ENCODE measurements at regions not wholly inside any gene's neighbourhood (a gene's known extent, or its start where the extent isn't known, plus 50 kb on each side); places are given as distances from the start of the nearest gene placed in this dataset.

GRCh38 chr10:83310688-83311087 is 828.6 kb upstream of the GHITM start:
- no peaks in the 10 kb centered on the region for H3K27me3 ChIP-seq (ENCODE audit: insufficient read depth, poor library complexity, severe bottlenecking)
- TF ChIP-seq, protein P1, sequence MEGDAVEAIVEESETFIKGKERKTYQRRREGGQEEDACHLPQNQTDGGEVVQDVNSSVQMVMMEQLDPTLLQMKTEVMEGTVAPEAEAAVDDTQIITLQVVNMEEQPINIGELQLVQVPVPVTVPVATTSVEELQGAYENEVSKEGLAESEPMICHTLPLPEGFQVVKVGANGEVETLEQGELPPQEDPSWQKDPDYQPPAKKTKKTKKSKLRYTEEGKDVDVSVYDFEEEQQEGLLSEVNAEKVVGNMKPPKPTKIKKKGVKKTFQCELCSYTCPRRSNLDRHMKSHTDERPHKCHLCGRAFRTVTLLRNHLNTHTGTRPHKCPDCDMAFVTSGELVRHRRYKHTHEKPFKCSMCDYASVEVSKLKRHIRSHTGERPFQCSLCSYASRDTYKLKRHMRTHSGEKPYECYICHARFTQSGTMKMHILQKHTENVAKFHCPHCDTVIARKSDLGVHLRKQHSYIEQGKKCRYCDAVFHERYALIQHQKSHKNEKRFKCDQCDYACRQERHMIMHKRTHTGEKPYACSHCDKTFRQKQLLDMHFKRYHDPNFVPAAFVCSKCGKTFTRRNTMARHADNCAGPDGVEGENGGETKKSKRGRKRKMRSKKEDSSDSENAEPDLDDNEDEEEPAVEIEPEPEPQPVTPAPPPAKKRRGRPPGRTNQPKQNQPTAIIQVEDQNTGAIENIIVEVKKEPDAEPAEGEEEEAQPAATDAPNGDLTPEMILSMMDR (IDR thresholded peaks at IDR 0.05; ENCODE audit: poor library complexity, severe bottlenecking) = no peak
- no peaks in the 10 kb centered on the region for H3K4me1 ChIP-seq (ENCODE audit: insufficient read depth, poor library complexity, severe bottlenecking)
- no peaks in the 10 kb centered on the region for H3K9me3 ChIP-seq (ENCODE audit: severe bottlenecking)
- no peak for DNase-seq (ENCODE audit: low spot score)
- H3K36me3 ChIP-seq (ENCODE audit: low read depth) = no peaks in the 10 kb centered on the region
- H3K27ac ChIP-seq (ENCODE audit: poor library complexity, severe bottlenecking) = no peak overlapping the region
- no peak for ATAC-seq (ENCODE audit: low read depth)
- H3K4me3 ChIP-seq (ENCODE audit: severe bottlenecking) = no peak overlapping the region

DNA sequence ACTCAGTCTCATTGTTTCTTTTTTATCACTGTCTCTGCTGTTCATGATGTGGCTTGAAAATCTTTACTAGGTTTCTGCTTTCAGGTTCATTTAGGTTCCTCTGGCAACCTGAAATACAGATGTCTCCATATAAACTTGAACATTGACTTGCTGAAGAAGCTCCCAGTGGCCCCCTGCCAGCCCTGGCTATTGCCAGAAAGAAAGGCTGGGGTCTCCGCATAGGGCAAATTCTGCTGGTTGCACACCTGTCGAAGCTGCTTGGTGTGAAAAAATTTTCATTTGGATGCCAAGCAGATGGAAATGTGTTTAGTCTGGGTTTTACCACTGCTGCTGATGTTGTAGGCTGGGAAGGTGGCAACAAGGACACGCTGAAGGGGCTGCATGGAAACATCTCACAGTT is 826.7 kb upstream of the GHITM start:
- DNase-seq (ENCODE audit: low spot score) = no peak
- no peaks in the 10 kb centered on the region for H3K4me1 ChIP-seq (ENCODE audit: insufficient read depth, poor library complexity, severe bottlenecking)
- H3K36me3 ChIP-seq (ENCODE audit: low read depth) = no peaks in the 10 kb centered on the region
- H3K27me3 ChIP-seq (ENCODE audit: insufficient read depth, poor library complexity, severe bottlenecking) = no peaks in the 10 kb centered on the region
- no peak overlapping the region for H3K27ac ChIP-seq (ENCODE audit: poor library complexity, severe bottlenecking)
- no peaks in the 10 kb centered on the region for H3K9me3 ChIP-seq (ENCODE audit: severe bottlenecking)
- TF ChIP-seq, protein P1 (IDR thresholded peaks at IDR 0.05; ENCODE audit: poor library complexity, severe bottlenecking) = no peak
- no peak for ATAC-seq (ENCODE audit: low read depth)
- H3K4me3 ChIP-seq (ENCODE audit: severe bottlenecking) = no peak overlapping the region

DNA sequence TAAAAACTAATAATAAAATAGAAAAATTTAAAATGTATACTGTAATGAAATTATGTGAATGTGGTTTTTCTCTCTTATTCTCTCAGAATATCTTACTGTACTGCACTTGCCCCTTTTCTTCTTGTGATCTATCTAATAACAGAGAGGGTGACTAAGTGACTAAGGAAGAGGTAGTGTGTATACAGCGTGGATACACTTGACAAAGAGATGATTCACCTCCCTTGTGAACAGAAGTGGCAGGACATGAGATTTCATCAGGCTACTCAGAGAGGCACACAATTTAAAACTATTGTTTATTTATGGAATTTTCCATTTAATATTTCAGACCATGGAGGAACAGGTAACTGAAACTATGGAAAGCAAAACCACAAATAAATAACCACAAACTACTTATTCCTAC is 806.6 kb upstream of the GHITM start:
- TF ChIP-seq, protein P1 (IDR thresholded peaks at IDR 0.05; ENCODE audit: poor library complexity, severe bottlenecking) = no peak
- Histone ChIP-seq H3K9me3 (ENCODE audit: severe bottlenecking) (peaks cover 3% of the 10 kb centered on the region), H3K36me3 (ENCODE audit: low read depth) (no peaks in the 10 kb centered on the region), H3K27me3 (ENCODE audit: insufficient read depth, poor library complexity, severe bottlenecking) (no peaks in the 10 kb centered on the region), H3K4me1 (ENCODE audit: insufficient read depth, poor library complexity, severe bottlenecking) (no peaks in the 10 kb centered on the region), H3K4me3 (ENCODE audit: severe bottlenecking) (no peak overlapping the region), H3K27ac (ENCODE audit: poor library complexity, severe bottlenecking) (no peak overlapping the region)
- DNase-seq (ENCODE audit: low spot score) (no peak), ATAC-seq (ENCODE audit: low read depth) (no peak; the same call in 2 of the 3 replicates)

GRCh38 chr10:83333566-83333965 is 805.7 kb upstream of the GHITM start:
- Histone ChIP-seq H3K36me3 (ENCODE audit: low read depth) (no peaks in the 10 kb centered on the region), H3K9me3 (ENCODE audit: severe bottlenecking) (peaks cover 3% of the 10 kb centered on the region), H3K4me1 (ENCODE audit: insufficient read depth, poor library complexity, severe bottlenecking) (no peaks in the 10 kb centered on the region), H3K27me3 (ENCODE audit: insufficient read depth, poor library complexity, severe bottlenecking) (no peaks in the 10 kb centered on the region), H3K27ac (ENCODE audit: poor library complexity, severe bottlenecking) (no peak overlapping the region), H3K4me3 (ENCODE audit: severe bottlenecking) (no peak overlapping the region)
- no peak for ATAC-seq (ENCODE audit: low read depth)
- TF ChIP-seq, protein P1 (IDR thresholded peaks at IDR 0.05; ENCODE audit: poor library complexity, severe bottlenecking) = no peak
- no peak for DNase-seq (ENCODE audit: low spot score)

- no peaks in the 10 kb centered on the region for H3K36me3 ChIP-seq (ENCODE audit: low read depth)
- H3K27me3 ChIP-seq (ENCODE audit: insufficient read depth, poor library complexity, severe bottlenecking) = no peaks in the 10 kb centered on the region
- no peak overlapping the region for H3K27ac ChIP-seq (ENCODE audit: poor library complexity, severe bottlenecking)
- ATAC-seq (ENCODE audit: low read depth) = no peak
- no peaks in the 10 kb centered on the region for H3K4me1 ChIP-seq (ENCODE audit: insufficient read depth, poor library complexity, severe bottlenecking)
- H3K4me3 ChIP-seq (ENCODE audit: severe bottlenecking) = no peak overlapping the region
- H3K9me3 ChIP-seq (ENCODE audit: severe bottlenecking) = peaks cover 1% of the 10 kb centered on the region
- TF ChIP-seq, protein P1 (IDR thresholded peaks at IDR 0.05; ENCODE audit: poor library complexity, severe bottlenecking) = no peak
- no peak for DNase-seq (ENCODE audit: low spot score)
Measured at GRCh38 chr10:83343676-83344075, 795.6 kb upstream of the GHITM start.

Measured in RWPE2 (cell line).